GM18951 (cell line): ENCODE measurements at regions not wholly inside any gene's neighbourhood (a gene's known extent, or its start where the extent isn't known, plus 50 kb on each side); places are given as distances from the start of the nearest gene placed in this dataset.

Experiments used
- POLR2A ChIP-seq: IDR thresholded peaks from 4 replicates; pipeline ENCODE4 v1.6.1; 2011; ENCODE audit warnings: mild to moderate bottlenecking; ENCODE audit not compliant: insufficient read length, insufficient read depth; ENCODE audit errors: extremely low read depth
- in situ Hi-C: fragments of 300-500 bp; cut with MboI; formaldehyde crosslinking; loops from one replicate; pipeline ENCODE4 v1.12.0; 2022; ENCODE audit warnings: low sequenced_read_pairs, mixed read lengths, inconsistent platforms; ENCODE audit not compliant: unreplicated experiment

DNA sequence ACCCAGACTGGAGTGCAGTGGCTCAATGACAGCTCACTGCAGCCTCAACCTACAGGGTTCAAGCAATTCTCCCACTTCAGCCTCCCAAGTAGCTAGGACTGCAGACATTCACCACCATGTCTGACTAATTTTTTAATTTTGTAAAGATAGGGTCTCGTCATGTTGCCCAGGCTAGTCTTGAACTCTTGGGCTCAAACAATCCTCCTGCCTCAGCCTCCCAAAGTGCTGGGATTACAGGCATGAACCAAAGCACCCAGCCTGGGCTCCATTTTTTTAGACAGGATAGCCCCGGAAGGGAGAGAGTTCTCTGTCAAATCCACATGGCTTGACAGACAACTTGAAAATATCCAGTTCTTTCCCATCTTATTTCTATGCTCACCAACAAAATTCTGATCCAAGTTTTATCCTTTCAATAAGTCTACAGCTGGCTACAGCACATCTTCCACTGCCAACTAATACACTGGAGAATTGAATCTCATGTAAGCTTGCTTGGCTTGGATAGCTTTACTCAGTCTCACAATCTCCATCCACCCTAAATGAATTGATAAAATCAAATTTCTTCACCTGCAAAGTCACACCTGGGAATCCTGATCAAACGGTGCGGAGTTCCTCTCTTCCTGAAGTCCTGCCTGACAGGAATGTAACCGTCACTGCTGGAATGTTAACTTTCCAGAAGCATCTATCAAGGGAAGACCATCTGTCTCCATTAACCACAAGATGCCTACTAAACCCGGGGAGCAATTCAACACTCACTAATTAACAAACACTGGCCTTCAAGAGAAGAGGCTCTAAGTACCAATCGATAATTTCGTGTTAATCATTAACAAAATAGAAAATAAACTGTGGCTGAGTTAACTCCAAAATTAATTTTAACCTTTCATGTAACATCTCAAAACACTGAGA is 239.7 kb upstream of the MKLN1 start:
- in situ Hi-C loops, result no loop called here
- TF ChIP-seq POLR2A, result no peak

DNA sequence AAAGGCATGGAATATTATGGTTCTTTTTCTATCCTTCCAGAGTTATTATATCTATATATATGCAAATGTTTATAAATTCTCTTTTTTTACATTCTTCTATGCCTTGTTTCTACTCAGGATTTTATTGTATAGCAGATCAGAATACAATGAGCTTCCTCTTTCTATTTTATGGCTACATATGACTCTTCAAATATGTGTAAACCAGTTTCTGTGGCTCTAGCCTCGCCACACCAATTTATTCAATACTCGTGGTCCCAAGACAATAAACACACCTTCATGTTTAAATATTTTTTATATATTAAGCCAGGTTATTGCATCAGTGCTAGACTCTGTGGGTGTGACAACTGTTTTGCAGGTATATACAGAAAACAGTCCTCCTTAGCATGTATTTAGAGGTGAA is 237.5 kb upstream of the MKLN1 start:
- in situ Hi-C loops, result no loop called here

DNA sequence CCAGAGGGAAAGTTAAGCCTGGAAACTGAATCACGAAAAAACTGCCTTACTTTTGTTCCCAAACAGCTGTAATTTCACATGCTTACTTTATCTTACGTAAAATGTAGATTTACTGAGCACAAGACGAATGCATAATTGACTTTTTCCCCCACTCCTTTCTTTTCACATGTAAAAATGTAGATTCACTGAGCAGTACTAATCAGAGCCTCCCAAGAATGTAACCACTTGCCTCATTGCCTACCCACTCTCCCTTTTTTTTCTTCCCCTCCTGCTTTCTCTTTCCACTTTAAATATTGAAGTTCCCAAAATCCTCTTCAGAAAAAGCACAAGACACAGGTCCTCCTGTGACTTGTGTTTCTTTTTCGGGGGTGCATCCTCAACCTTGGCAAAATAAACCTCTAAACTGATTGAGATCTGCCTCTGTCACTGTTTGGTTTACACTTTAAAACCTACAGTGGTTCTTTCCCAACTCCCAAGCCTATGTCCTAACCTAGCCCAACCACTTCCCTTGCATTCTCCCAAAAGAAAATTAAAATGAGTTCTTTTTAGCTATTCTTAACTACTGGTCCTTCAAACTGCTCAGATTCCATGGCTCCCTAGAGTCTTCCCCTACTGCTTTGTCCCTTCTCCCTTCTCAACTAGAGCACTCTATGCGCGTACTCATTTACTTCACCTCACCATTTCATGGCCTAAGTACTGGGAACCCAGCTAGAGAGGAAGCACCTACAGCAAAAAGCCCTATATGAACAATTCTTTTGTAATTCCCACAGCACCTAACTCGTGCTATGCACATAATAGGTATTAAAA is 236.6 kb upstream of the MKLN1 start:
- TF ChIP-seq POLR2A, result no peak
- in situ Hi-C loops, result no loop called here

More for the DNA sequence above, 237.5 kb upstream of the MKLN1 start:
- TF ChIP-seq POLR2A, result no peak

DNA sequence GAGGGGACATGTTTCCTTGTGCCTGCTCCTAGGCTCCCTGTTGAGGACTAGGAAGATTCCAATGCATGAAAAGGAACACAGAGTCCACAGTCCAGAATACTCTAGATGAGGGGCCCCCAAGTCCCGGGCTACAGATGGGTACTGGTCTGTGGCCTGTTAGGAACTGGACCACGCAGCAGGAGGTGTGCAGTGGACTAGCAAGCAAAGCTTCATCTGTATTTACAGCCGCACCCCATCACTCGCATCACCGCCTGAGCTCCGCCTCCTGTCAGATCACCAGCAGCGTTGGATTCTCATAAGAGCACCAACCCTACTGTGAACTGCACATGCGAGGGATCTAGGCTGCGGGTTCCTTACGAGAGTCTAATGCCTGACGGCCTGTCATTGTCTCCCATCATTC is 233.0 kb upstream of the MKLN1 start:
- TF ChIP-seq POLR2A, result no peak
- in situ Hi-C loops, result no loop called here

DNA sequence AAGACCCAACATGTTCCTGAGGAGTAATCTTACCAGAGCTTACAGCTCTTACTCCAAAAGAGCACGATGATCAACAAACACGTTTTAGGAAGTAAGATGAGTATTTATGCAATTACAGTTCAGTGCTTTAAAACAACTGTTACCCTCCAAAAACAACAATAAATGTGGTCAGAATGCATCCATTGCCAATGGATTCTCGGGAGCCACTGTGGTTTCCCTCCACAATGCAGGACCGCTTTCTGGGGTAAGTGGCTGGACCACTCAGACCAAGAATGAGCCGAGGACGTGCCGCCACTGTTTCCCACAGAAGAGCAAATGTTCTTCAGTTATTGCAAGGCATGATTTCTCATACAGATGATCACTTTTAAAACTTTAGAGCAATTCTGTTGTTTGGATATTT is 232.3 kb upstream of the MKLN1 start:
- in situ Hi-C loops, result no loop called here
- TF ChIP-seq POLR2A, result no peak

DNA sequence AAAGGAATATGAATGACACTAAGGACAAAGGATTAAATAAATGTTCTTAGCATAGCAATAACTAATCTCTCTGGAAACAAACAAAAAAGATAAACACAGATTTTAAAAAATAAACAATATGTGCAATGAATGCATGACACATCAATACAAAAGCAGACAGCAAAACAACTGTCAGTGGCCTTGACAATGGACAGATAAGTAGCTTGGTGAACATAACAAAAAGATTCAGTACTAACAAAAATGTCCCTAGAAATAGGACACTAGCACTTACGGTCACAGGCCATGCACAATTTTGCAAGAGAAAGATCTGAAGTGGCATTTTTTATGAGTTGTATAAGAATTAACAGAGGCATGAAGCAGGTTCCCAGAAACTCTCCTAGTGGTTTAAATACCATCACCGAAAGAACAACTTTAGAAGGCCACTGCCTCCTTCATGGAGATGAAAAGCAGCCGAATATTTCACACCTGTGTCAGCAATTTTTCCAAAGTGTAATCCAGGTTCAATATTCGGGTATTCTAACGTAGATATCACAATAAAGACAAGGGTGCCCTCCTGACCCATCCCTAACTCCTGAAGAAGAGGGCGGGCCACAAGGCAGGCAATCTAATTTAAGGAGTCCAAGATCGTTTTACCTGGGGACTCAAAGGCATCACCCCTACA is 231.3 kb upstream of the MKLN1 start:
- in situ Hi-C loops, result no loop called here
- no peak for TF ChIP-seq POLR2A

DNA sequence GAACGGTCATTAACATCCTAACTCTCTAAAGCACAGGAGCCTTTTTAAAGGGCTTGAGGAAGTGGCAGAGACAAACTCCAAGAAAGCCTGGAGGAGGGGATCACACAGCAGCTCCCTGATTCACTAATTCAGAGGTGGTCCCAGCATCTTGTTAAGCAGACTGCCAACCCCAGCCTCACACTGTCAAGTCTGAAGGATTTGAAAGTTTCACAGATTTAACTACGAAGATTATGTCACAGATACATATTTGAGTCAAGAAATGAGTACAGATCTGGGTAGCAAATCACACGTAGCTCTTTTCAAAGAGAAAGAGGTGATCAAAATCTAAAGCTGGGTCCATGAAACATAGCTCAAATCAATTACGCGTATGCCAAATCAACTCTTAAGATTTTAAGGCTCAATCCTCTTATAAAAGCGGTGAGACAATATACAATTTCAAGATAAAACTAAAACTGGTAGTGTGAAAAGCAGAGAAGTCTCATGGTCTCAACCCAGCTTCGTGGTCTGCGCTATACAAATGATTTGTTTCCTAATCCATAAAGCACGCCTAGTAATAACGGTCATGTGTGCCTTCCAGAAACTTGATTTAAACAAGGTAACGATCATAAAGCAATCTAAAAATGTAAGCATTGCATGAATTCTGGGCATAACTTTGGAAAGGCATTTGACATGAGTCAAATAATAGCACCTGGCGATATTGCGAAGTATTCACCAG is 229.9 kb upstream of the MKLN1 start:
- TF ChIP-seq POLR2A, result no peak
- in situ Hi-C loops, result no loop called here

DNA sequence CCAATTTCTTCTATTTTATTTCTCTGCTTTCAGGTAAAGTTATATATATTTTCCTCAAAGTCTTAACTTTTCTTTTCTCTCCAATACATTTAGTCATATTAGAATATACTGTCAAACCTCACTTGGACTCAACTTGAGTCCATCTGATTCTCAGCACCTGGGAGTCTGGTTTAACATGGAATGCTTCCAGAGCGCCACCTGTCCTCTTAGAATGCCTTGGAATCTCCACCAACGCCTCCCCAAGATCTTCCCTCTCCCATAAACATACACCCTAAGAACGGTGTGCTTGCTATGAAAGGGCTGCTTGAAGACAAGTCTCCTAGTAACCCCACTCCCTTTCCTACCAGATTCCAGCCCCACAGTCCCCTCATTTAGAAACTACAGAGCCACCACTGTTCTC is 229.1 kb upstream of the MKLN1 start:
- in situ Hi-C loops, result no loop called here
- no peak for TF ChIP-seq POLR2A

DNA sequence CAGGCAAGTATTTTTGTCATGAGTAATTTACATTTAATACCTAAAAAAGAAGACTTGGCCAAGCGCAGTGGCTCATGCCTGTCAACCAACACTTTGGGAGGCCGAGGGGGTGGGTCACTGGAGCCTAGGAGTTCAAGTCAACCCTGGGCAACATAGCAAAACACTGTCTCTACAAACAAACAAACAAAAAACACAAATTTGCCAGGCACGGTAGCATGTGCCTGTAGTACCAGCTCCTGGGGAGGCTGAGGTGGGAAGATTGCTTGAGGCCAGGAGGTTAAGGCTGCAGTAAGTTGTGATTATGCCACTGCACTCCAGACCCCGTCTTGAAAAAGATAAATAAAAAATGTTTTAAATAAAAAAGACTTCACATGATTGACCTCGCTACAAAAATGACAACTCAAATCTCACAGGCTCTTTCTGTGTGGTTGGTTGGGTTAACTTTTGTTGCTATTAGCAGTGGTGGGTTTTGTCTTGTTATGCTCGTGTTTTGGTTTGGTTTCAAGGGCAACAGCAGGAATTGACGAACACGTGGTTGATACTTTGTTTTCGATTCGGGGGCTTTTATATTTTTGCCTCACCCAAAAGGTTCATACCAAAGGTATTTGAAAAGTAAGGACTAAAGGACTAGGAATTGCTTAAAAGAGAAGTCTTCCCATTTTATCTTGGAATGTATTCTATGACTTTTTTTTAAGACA is 227.2 kb upstream of the MKLN1 start:
- TF ChIP-seq POLR2A, result no peak
- in situ Hi-C loops, result no loop called here

DNA sequence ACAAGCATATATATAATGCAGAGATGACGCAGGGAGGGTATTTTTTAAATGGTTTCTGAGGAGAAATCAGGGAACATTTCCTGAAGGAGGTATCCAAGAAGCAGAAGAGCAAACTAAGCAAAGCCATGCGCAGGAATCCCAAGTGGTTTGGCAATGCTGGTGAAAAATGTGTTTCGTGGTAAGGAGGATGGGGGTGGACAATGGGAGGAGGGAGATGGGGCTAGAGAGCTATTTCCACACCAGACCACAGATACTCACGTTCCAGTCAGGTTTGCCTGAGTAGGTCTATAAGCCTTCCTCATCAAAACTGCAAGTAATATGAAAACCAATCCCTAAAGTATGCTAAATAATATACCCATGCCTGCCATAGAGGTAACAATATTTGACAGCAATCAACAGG is 223.7 kb upstream of the MKLN1 start:
- in situ Hi-C loops, result no loop called here

DNA sequence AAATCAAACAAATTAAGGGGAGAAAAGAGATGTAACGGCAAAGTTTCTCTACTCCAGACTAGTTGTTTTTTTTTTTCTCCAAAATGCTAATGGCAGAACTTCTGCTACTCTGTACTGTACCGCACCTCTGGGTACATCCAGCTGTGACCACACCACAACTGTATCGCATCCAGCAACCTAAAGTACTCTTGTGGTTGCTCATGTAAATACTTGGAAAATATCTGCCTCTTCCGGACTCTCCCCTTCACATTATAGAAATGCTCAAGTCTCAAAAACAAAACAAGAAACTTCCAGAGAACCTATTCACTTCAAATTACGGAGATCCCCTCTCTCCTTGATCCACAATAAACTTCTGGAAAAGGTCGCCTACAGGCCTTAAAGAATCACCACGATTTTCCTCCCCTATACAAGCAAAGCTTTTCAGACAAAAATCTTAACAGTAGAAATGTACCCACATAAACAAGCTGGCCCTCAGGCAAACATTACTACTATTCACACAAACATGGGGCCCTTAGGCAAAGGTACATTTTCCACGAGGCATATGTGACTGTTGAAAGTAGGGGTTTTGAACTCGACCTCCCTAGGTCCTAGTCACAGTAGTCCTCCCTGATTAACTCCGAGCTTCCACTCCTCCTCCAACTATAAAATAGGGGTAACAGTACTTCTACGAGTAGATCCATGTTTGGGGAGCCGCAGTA is 222.9 kb upstream of the MKLN1 start:
- in situ Hi-C loops, result no loop called here

More for the DNA sequence above, 223.7 kb upstream of the MKLN1 start:
- no peak for TF ChIP-seq POLR2A

DNA sequence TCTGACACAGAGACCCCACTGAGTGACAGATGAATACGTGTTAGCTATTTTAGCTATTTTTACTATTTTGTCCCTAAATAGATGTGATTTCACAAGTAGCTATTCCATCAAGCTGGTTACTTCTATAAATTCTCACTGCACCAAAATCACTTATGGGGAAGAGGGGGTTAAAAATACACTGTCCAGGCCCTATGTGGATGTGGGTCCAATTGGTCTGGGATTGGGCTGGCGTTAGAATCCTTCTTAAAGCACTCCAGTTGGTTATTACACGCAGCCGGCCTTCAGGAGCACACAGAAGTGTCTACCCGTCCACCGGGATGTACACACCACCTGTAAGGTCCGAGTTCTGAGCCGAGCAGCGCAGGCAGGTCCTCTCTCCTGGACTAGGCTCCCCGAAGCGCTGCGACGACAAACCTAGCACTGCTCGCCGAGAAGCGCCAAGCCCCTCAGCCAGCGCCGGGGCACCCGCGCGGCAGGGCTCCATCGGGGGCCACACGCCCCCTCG is 222.3 kb upstream of the MKLN1 start:
- TF ChIP-seq POLR2A, result no peak
- in situ Hi-C loops, result no loop called here

More for the DNA sequence above, 222.9 kb upstream of the MKLN1 start:
- TF ChIP-seq POLR2A, result no peak
